Calu3 (cell line): ENCODE measurements at regions not wholly inside any gene's neighbourhood (a gene's known extent, or its start where the extent isn't known, plus 50 kb on each side); places are given as distances from the start of the nearest gene placed in this dataset.
"Not testable (repeated sequence)": the region's sequence is repeated elsewhere in the genome, so short reads cannot be mapped to it uniquely, and the experiment has no call there.

Experiments
- BruUV-seq: library from RNA; stranded (reverse); fragments of 400-500 nt; replicated peaks from 2 replicates; lab custom pipeline; 2021; lab: Mats Ljungman, UMichigan
- CTCF ChIA-PET: fragments of 300-600 bp; sonication (Branson Sonifier 250); formaldehyde crosslinking; loops from one replicate; lab custom pipeline; 2022; ENCODE audit warnings: antibody characterized with exemption; lab: Charles Lee
- DNase-seq: peaks from one replicate; pipeline ENCODE4 v3.0.0; 2022
- H3K27ac Mint-ChIP-seq: one replicate; pipeline ENCODE4 v1.8.0; 2022; ENCODE audit warnings: mixed read lengths; ENCODE audit not compliant: unreplicated experiment
- H3K27me3 Mint-ChIP-seq: one replicate; pipeline ENCODE4 v1.8.0; 2022; ENCODE audit warnings: mixed read lengths; ENCODE audit not compliant: unreplicated experiment
- H3K36me3 Mint-ChIP-seq: one replicate; pipeline ENCODE4 v1.8.0; 2022; ENCODE audit warnings: mild to moderate bottlenecking, moderate library complexity, mixed read lengths; ENCODE audit not compliant: insufficient read depth, unreplicated experiment
- H3K4me1 Mint-ChIP-seq: one replicate; pipeline ENCODE4 v1.8.0; 2022; ENCODE audit warnings: mild to moderate bottlenecking, low read depth, mixed read lengths; ENCODE audit not compliant: unreplicated experiment
- H3K4me3 Mint-ChIP-seq: one replicate; pipeline ENCODE4 v1.8.0; 2022; ENCODE audit warnings: mild to moderate bottlenecking, low read depth, moderate library complexity, mixed read lengths; ENCODE audit not compliant: unreplicated experiment
- H3K9me3 Mint-ChIP-seq: one replicate; pipeline ENCODE4 v1.8.0; 2022; ENCODE audit warnings: low read depth, mixed read lengths; ENCODE audit not compliant: unreplicated experiment
- intact Hi-C: fragments of 100-400 bp; cut with micrococcal nuclease; formaldehyde crosslinking; loops from one replicate; pipeline ENCODE4 v1.10.0; 2022; ENCODE audit not compliant: unreplicated experiment
- TF ChIP-seq, protein P1 (sequence below): fragments of 200-600 bp; IDR thresholded peaks from one replicate; pipeline ENCODE4 v1.8.0; 2022; ENCODE audit warnings: antibody characterized with exemption; ENCODE audit not compliant: unreplicated experiment

DNA sequence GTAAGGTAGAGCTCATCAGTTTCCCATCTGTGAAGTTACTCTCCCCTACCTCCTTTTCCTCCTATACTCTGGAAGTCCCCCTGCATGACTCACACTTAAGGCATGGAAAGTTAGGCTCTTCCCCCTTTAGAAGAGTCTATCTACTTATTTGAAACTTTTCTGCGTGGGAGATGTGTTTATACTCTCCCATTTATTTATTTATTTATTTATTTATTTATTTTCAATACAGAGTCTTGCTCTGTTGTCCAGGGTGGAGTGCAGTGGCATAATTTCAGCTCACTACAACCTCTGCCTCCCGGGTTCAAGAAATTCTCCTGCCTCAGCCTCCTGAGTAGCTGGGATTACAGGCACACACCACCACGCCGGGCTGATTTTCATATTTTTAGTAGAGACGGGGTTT is 107.5 kb upstream of the JCAD start:
- no peaks in the 10 kb centered on the region for H3K9me3 Mint-ChIP-seq
- no peak for DNase-seq
- no peaks in the 10 kb centered on the region for H3K4me1 Mint-ChIP-seq
- H3K27me3 Mint-ChIP-seq: peaks cover 14% of the 10 kb centered on the region
- intact Hi-C loops: no loop called here
- CTCF ChIA-PET: no interaction called here
- no peak overlapping the region for H3K4me3 Mint-ChIP-seq
- H3K27ac Mint-ChIP-seq: no peak overlapping the region
- BruUV-seq: no TSS peak
- H3K36me3 Mint-ChIP-seq: no peaks in the 10 kb centered on the region
- TF ChIP-seq, protein P1, sequence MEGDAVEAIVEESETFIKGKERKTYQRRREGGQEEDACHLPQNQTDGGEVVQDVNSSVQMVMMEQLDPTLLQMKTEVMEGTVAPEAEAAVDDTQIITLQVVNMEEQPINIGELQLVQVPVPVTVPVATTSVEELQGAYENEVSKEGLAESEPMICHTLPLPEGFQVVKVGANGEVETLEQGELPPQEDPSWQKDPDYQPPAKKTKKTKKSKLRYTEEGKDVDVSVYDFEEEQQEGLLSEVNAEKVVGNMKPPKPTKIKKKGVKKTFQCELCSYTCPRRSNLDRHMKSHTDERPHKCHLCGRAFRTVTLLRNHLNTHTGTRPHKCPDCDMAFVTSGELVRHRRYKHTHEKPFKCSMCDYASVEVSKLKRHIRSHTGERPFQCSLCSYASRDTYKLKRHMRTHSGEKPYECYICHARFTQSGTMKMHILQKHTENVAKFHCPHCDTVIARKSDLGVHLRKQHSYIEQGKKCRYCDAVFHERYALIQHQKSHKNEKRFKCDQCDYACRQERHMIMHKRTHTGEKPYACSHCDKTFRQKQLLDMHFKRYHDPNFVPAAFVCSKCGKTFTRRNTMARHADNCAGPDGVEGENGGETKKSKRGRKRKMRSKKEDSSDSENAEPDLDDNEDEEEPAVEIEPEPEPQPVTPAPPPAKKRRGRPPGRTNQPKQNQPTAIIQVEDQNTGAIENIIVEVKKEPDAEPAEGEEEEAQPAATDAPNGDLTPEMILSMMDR: no peak

DNA sequence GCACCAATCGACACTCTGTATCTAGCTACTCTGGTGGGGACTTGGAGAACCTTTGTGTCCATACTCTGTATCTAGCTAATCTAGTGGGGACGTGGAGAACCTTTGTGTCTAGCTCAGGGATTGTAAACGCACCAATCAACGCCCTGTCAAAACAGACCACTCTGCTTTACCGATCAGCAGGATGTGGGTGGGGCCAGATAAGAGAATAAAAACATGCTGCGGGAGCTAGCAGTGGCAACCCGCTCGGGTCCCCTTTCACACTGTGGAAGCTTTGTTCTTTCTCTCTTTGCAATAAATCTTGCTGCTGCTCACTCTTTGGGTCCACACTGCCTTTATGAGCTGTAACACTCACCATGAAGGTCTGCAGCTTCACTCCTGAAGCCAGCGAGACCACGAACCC is 104.0 kb upstream of the JCAD start:
- H3K36me3 Mint-ChIP-seq, H3K4me3 Mint-ChIP-seq, intact Hi-C loops, BruUV-seq, DNase-seq, H3K4me1 Mint-ChIP-seq, CTCF ChIA-PET, H3K27ac Mint-ChIP-seq, H3K9me3 Mint-ChIP-seq: not testable (repeated sequence)
- H3K27me3 Mint-ChIP-seq: peaks cover 28% of the 10 kb centered on the region

DNA sequence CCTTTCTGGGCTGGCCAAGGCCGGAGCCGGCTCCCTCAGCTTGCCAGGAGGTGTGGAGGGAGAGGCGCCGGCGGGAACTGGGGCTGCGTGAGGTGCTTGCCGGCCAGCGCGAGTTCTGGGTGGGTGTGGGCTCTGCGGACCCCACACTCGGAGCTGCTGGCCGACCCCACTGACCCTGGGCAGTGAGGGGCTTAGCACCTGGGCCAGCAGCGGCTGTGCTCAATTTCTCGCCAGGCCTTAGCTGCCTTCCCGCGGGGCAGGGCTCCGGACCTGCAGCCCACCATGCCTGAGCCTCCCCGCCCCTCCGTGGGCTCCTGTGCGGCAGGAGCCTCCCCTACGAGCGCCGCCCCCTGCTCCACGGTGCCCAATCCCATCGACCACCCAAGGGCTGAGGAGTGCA is 103.4 kb upstream of the JCAD start:
- CTCF ChIA-PET, H3K27ac Mint-ChIP-seq, DNase-seq, H3K4me1 Mint-ChIP-seq, intact Hi-C loops, BruUV-seq, H3K9me3 Mint-ChIP-seq, H3K36me3 Mint-ChIP-seq, H3K4me3 Mint-ChIP-seq: not testable (repeated sequence)
- H3K27me3 Mint-ChIP-seq: peaks cover 34% of the 10 kb centered on the region

DNA sequence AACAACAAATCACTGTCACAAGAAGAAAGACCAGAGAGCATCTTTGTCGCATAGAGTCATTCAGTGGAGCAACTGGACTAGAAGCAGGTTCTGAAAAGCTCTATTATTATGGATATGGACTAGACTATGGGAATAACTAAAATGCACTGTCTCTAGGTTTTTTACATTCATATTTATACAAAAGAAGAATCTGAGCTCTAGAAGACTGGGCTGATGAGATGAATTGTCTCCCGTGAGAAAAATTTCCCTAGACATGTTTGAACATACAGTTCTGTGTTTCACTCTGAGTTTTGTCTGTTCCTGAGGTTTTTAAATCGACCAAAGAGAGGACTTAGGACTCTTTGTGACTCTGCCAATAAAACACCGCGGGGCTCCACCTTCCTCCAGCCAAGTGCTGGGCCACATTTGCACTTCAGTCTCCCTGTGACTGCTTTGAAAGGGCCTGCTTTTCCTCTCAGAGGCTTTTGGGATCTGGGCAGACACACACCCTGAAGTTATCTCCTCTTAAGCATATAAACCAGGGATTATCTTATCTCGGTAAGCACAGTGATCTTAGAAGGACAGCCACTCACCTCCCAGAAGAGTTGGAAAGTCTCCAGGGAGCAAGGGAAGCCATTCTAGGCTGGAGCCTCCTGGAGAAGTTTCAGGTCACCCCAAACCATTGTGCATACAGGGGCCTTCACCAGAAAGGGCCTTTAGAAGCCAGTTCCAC is 101.0 kb upstream of the JCAD start:
- Mint-ChIP-seq H3K9me3 (no peaks in the 10 kb centered on the region), H3K27ac (no peak overlapping the region), H3K4me3 (no peak overlapping the region), H3K27me3 (peaks cover 33% of the 10 kb centered on the region), H3K4me1 (no peaks in the 10 kb centered on the region), H3K36me3 (no peaks in the 10 kb centered on the region)
- intact Hi-C loops: no loop called here
- CTCF ChIA-PET: no interaction called here
- TF ChIP-seq, protein P1: no peak
- no peak for DNase-seq
- BruUV-seq: no TSS peak

DNA sequence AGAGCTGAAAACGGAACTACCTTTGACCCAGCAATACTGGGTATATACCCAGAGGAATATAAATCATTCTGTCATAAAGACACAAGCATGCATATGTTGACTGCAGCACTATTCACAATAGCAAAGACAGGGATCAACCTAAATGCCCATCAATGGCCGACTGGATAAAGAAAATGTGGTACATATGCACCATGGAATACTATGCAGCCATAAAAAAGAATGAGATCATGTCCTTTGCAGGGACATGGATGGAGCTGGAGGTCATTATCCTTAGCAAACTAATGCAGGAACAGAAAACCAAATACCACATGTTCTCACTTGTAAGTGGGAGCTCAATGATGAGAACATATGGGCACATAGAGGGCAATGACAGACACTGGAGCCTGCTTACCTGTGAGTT is 100.2 kb upstream of the JCAD start:
- not testable (repeated sequence) for BruUV-seq, H3K27ac Mint-ChIP-seq

More for the DNA sequence above, 100.2 kb upstream of the JCAD start:
- DNase-seq, intact Hi-C loops, H3K36me3 Mint-ChIP-seq, CTCF ChIA-PET, H3K4me3 Mint-ChIP-seq, H3K9me3 Mint-ChIP-seq, H3K4me1 Mint-ChIP-seq: not testable (repeated sequence)
- peaks cover 24% of the 10 kb centered on the region for H3K27me3 Mint-ChIP-seq
